GM19238 (cell line): ENCODE measurements at regions not wholly inside any gene's neighbourhood (a gene's known extent, or its start where the extent isn't known, plus 50 kb on each side); places are given as distances from the start of the nearest gene placed in this dataset.
"Not testable (repeated sequence)": the region's sequence is repeated elsewhere in the genome, so short reads cannot be mapped to it uniquely, and the experiment has no call there.

Experiments
- DNase-seq: peaks from one replicate; pipeline ENCODE4 v3.0.0; 2011; ENCODE audit warnings: low spot score; ENCODE audit not compliant: insufficient read length

DNA sequence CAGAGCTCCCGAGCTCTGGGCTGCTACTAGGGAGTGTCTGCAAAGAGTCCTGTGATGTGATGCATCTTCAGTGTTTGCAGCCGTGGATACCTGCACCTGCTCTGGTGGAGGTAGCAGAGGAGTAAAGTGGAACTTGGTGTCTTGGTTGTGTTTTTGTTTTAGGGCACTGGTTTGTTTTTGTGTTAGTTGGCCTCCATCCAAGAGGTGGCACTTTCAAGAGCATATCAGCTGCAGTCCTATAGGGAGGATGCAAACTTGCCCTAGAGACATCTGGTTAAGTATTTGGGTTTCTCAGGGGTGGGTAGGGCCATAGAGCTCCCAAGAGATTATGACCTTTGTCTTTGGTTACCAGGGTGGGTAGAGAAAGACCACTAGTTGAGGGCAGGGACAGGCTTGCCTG, 1249.0 kb upstream of the FAM98A start:
- no peak for DNase-seq

DNA sequence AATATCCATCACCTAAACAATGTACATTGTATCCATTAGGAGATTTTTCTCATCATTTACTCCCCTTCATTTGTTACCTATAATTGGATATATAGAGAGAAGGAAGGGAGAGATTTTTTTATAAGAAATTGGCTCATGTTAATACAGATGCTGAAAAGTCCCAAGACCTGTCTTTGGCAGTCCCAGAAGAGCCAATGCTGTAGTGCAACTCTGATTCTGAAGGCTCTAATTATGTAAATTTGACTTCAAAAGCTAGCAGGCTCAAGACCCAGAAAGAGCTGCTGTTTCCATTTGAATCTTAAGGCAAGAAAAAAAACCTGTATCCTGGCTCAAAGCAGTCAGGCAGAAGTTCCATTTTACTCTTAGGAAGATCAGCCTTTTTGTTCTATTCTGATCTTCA, 1245.5 kb upstream of the FAM98A start:
- no peak for DNase-seq

- no peak for DNase-seq
Measured at GRCh38 chr2:34838408-34838807, 1239.3 kb upstream of the FAM98A start.

DNA sequence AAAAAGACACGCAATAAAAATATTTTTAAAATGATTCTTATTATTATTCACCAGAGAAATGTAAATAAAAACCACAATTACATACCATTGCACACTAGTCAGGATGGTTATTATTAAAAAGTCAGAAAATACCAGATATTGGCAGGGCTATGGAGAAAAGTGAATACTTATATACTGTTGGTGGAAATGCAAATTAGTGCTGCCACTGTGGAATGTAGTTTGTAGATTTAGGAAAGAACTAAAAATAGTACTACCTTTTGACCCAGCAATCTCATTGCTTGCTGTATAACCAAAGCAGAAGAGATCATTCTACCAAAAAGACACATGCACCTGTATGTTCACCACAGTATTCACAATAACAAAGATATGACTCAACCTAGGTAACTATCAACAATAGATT, 1237.3 kb upstream of the FAM98A start:
- DNase-seq, result no peak

DNA sequence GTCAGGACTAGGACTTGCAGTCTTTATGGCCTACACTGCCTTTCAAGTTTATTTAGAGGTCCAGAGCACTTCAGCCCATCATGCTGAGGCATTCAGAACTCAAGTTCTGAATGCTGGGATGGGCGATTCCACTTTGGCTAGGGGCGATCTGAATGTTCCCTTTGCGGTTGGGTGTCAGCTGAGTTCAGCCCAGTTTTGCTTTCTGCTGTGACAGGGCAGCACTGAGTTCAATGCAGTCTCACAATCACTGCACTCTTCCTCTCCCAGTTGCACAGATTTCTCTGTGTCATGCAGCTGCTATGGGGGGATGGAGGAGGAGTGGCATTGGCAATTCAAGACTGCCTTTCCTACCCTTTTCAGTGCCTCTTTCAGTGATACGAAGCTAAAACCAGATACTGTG, 1232.0 kb upstream of the FAM98A start:
- no peak for DNase-seq

DNA sequence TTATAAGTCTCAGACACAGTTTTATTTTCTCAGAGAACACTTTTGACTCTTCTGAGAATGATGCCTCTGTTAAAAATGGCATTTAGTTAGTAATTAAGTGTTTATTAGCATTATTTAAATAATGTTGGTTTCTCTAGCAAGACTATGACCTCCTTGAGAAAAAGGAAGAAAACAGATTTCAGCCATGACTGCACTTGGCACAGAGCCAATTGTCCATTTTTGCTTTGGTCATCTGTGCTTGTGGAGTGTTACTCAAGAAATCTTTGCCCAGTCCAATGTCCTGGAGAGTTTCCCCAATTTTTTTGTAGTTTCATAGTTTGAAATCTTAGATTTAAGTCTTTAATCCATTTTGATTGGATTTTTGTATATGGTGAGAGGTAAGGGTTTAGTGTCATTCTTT, 1229.4 kb upstream of the FAM98A start:
- DNase-seq, result no peak

- no peak for DNase-seq
Measured at GRCh38 chr2:34827398-34827797, 1228.3 kb upstream of the FAM98A start.

DNA sequence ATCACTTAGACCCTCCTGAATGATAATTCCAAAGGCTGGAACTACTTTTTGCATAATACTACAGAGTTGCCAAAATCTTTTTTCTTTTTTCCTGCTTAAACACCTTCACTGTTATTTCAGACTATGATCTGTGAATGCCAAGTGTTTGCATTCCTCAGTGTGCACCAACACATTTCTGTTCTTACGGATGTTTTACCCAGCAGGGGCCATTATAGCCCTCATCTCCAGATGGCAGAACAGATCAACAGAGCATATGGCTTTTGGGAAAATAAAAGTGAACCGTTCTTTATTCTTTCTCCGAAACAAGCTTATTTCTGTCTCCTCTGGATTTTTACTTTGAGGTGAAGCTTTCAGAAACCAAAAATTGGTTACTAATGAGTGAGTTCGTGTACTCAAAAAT, 1226.6 kb upstream of the FAM98A start:
- no peak for DNase-seq

GRCh38 chr2:34822616-34823015, 1223.5 kb upstream of the FAM98A start:
- no peak for DNase-seq

DNA sequence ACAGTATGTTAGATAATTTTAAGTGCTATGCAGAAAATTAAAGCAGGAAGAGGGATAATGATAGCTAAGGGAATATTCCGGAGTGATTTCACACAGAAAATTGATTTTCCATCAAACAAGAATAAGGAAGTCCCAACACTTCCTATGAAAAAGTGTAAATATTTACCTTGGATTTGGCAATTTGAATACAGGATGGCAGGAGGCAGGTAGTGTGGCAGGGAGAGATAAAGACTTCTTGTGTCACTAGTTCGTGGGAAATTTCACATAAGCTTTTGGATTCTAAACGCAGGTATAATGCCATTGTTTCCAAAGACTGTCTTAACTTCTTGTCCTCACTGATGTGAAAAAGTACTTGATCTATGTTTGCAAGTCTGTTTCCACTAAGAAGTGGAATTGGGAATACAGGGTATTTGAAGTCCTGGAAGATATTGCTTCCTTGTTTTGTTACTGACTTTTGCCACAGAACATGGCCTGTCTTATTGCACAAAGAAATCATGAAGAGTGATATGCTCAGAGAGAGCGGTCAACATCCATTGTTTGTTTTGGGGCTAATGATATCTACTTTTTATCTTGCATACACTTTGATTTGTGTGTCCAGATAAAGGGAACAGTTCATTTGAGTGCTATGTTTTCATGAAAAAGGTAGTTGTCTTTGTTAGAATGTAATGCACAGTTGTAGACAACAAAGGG, 1216.1 kb upstream of the FAM98A start:
- no peak for DNase-seq

DNA sequence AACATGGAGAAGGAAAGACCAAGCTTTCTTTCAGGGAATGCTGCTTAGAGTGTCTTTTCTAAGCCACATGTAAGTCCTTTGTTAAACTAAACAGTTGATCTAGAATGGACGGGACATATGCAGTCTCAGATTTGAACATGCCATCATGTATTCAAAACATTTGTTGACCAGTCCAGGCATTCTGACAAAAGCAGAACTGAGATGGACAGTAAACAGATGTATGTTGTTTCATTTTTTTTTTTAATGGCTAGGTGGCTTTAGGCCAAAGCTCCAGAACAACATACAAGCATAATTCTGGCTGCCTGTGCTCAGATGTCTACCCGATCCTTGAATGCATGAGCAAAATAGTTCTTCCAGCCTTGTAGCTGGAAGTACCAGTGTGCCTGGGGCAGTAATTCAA, 1211.4 kb upstream of the FAM98A start:
- no peak for DNase-seq

DNA sequence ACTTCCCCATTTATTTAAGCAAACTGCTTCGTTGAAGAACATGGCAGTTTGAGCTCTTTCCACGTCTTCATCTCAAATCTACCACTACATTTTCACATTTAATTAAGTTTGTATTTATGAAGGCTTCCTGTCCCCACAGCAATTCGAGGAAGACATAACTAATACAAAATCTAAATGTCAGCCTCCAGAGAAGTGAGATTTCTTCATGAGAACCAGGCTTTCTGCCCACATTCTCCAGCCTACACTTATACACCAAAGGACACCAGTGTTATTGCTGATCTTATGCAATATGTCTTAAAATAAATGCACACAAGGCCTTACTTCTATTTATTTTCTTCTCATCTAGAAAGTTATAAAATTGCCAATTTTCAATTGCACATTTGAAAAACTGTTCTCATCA, 1209.3 kb upstream of the FAM98A start:
- no peak for DNase-seq

DNA sequence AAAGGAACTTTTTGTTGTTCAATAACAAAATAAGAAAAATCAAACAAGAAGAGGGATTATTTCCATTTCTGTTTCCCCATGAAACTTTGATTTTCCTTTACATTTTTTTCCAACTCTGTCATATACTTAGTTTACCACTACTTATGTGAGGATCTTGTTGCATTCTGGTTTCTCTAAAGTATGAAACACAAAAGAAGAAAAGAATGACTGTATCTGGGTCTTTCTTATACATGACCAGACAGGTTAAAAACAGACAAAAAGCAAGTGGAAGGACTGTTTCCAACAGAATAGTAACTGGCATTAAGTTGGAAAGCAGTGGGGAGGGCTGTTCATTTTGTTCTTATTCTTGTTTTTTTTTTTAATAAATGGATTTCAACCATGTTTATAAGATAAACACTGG, 1207.8 kb upstream of the FAM98A start:
- no peak for DNase-seq

DNA sequence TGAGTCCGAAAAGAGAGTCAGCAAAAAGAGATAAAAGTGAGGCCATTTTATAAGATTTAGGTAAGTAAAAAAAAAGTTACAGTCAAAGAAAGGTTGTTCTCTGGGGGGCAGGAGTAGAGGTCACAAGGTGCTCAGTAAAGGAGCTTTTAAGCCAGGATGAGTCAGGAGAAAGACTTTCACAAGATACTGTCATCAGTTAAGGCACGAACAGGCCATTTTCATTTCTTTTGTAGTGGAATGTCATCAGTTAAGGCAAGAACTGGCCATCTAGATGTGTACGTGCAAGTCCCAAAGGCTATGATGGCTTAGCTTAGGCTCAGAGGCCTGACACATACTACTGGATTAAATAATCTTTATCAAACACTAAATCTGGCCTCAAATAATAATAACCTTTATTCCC, 1207.3 kb upstream of the FAM98A start:
- no peak for DNase-seq

DNA sequence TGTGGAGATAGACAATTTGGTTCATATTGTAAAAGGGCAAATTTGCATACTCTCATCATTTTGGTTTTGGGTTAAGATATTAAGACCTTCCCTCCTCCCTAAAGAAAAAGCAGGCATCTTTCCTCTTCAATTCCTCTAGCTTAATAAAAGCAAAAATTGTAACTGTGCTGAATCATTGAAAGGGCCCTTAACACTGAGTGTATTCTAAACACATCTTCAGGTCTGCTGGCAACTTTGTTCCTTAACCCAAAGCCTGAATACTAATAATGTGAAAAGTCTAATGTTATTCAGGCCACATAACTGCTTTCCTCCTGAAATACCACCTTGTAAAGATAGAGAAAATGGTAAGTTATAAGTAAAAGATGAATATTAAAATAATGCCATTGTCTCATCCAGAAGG, 1200.5 kb upstream of the FAM98A start:
- no peak for DNase-seq

GRCh38 chr2:34795586-34795985, 1196.5 kb upstream of the FAM98A start:
- DNase-seq, result not testable (repeated sequence)

GRCh38 chr2:34789169-34789568, 1190.1 kb upstream of the FAM98A start:
- DNase-seq, result no peak

DNA sequence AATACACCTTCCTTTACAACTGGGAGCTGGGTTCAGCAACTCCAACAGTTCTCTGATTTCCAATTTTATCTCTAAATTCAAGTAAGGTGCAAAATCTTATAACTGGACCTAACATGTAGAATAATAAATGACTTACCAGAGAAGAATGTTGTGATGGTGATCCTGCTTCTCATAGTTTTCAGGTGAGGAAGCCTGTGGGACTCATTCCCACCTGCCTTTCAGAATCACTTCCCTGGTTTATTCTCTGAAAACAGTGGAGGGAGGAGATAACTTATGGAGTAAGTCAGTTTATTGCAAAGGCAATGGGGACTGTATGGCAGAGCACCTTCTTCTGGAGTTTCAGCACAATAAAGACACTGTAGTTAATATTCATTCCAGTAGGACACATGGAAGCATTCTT, 1188.2 kb upstream of the FAM98A start:
- no peak for DNase-seq

DNA sequence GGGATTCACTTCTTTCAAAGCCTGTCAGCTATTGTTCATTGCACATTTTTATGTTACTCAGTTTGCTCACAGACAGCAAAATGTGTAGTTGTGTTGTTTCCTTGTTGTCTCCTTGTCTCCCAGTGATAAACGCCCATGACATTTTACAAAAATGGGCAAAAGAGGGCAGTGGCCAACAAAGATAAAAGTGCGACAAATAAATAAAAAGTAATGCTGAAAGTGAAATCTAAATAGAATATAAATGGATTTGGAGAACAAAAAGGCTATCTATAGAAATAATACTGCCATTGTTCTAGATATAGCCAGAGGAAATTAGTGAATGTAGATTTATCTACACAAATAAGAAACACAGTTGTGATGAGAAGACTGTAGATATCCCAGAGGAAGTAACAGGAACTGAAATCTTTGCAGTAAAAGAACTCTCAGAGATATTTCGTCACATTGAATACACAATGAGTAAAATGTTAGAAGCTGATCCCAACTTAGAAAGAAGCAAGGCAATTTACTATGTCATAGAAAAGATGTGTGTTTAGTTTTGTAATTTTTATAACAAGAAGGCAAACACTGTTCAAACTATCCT, 1186.2 kb upstream of the FAM98A start:
- DNase-seq, result no peak

- no peak for DNase-seq
Measured at GRCh38 chr2:34784701-34785100, 1185.6 kb upstream of the FAM98A start.

GRCh38 chr2:34750742-34751141, 1151.6 kb upstream of the FAM98A start:
- DNase-seq, result not testable (repeated sequence)

GRCh38 chr2:34747643-34748042, 1148.5 kb upstream of the FAM98A start:
- DNase-seq, result no peak

DNA sequence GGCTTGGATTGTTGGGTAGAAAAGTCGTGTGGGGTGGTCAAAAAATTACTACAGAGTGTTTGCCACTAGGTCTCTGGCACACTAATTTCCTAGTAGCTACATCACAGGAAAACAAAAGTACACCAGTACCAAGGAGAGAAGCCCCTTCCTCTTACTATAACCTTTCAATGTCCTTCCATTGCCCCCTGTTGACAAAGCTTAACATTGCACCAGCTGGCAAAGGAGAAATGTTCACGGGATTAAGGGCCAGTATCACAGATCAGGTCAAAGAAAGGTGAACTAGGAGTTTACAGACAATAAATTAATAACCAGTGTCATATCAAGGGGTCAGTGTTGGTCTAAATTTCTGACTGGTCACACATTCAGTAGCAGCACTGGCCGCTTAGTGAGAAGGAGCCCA, 1139.6 kb upstream of the FAM98A start:
- DNase-seq, result no peak

DNA sequence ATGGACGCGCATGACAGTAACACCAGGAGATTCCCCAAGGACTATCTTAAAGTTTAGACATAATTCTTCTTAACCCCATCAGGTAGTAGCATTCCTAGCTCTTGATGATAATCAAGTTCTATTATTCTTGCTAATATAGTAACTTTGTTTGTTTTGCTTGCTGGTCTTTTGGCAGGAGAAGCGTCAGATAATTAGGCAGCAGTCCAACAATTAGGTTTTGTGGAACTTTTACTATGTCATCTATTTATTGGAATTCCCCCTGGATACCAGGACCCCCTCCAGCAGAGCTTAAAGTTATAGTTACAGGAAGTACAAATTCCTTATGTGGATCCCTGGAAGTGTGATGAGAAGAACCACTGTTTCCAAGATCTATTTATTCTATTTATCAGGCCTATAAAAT, 1138.0 kb upstream of the FAM98A start:
- DNase-seq, result no peak
